Osteocyte (in vitro differentiated cells): ENCODE measurements at regions not wholly inside any gene's neighbourhood (a gene's known extent, or its start where the extent isn't known, plus 50 kb on each side); places are given as distances from the start of the nearest gene placed in this dataset.

ENCODE experiments used
- DNase-seq: peaks from one replicate; pipeline ENCODE4 v3.0.0; 2021; ENCODE audit warnings: mixed read lengths; ENCODE audit not compliant: unreplicated experiment; ENCODE audit errors: extremely low spot score
- H3K27ac Mint-ChIP-seq: one replicate; pipeline ENCODE4 v1.8.0; 2021; ENCODE audit warnings: mild to moderate bottlenecking, mixed read lengths; ENCODE audit not compliant: unreplicated experiment
- H3K27me3 Mint-ChIP-seq: one replicate; pipeline ENCODE4 v1.8.0; 2021; ENCODE audit warnings: mixed read lengths; ENCODE audit not compliant: unreplicated experiment
- H3K36me3 Mint-ChIP-seq: one replicate; pipeline ENCODE4 v1.8.0; 2021; ENCODE audit warnings: mixed read lengths; ENCODE audit not compliant: unreplicated experiment
- H3K4me1 Mint-ChIP-seq: one replicate; pipeline ENCODE4 v1.8.0; 2021; ENCODE audit warnings: mixed read lengths; ENCODE audit not compliant: unreplicated experiment
- H3K4me3 Mint-ChIP-seq: one replicate; pipeline ENCODE4 v1.8.0; 2021; ENCODE audit warnings: mild to moderate bottlenecking, moderate library complexity, mixed read lengths; ENCODE audit not compliant: unreplicated experiment
- H3K9me3 Mint-ChIP-seq: one replicate; pipeline ENCODE4 v1.8.0; 2021; ENCODE audit warnings: mixed read lengths; ENCODE audit not compliant: unreplicated experiment
- CTCF ChIP-seq: fragments of 200-600 bp; sonication (generic); IDR thresholded peaks from 2 replicates; pipeline ENCODE4 v1.5.0; 2021; ENCODE audit warnings: antibody characterized with exemption, mild to moderate bottlenecking, moderate library complexity

- TF ChIP-seq CTCF = no peak
- peaks cover 3% of the 10 kb centered on the region for H3K27me3 Mint-ChIP-seq
- DNase-seq = no peak
- H3K4me3 Mint-ChIP-seq = no peak overlapping the region
- H3K27ac Mint-ChIP-seq = no peak overlapping the region
- H3K36me3 Mint-ChIP-seq = no peaks in the 10 kb centered on the region
- peaks cover 24% of the 10 kb centered on the region for H3K9me3 Mint-ChIP-seq
- H3K4me1 Mint-ChIP-seq = no peaks in the 10 kb centered on the region
These were observed 497.6 kb downstream of the MID1IP1 start for GRCh38 chrX:39298821-39299220.

- no peak for DNase-seq
- H3K4me3 Mint-ChIP-seq = no peak overlapping the region
These were observed 498.4 kb downstream of the MID1IP1 start for GRCh38 chrX:39299615-39300014.

GRCh38 chrX:39301036-39301435, 499.8 kb downstream of the MID1IP1 start:
- H3K9me3 Mint-ChIP-seq = peaks cover 15% of the 10 kb centered on the region
- H3K4me1 Mint-ChIP-seq = no peaks in the 10 kb centered on the region
- no peak for DNase-seq
- H3K27me3 Mint-ChIP-seq = peaks cover 3% of the 10 kb centered on the region
- TF ChIP-seq CTCF = no peak
- no peaks in the 10 kb centered on the region for H3K36me3 Mint-ChIP-seq
- H3K27ac Mint-ChIP-seq = no peak overlapping the region
- no peak overlapping the region for H3K4me3 Mint-ChIP-seq

More at GRCh38 chrX:39299615-39300014, 498.4 kb downstream of the MID1IP1 start:
- H3K36me3 Mint-ChIP-seq = no peaks in the 10 kb centered on the region
- H3K4me1 Mint-ChIP-seq = no peaks in the 10 kb centered on the region
- TF ChIP-seq CTCF = no peak
- H3K27ac Mint-ChIP-seq = no peak overlapping the region
- peaks cover 3% of the 10 kb centered on the region for H3K27me3 Mint-ChIP-seq
- H3K9me3 Mint-ChIP-seq = peaks cover 24% of the 10 kb centered on the region

- DNase-seq = no peak
- no peak overlapping the region for H3K4me3 Mint-ChIP-seq
- H3K9me3 Mint-ChIP-seq = peaks cover 24% of the 10 kb centered on the region
- no peak for TF ChIP-seq CTCF
- H3K4me1 Mint-ChIP-seq = no peaks in the 10 kb centered on the region
- H3K27ac Mint-ChIP-seq = no peak overlapping the region
- H3K27me3 Mint-ChIP-seq = peaks cover 3% of the 10 kb centered on the region
- H3K36me3 Mint-ChIP-seq = no peaks in the 10 kb centered on the region
These were observed 501.6 kb downstream of the MID1IP1 start for GRCh38 chrX:39302838-39303237.

- peaks cover under 1% of the 10 kb centered on the region for H3K27me3 Mint-ChIP-seq
- H3K9me3 Mint-ChIP-seq = peaks cover 24% of the 10 kb centered on the region
- no peak for TF ChIP-seq CTCF
- no peak overlapping the region for H3K27ac Mint-ChIP-seq
- H3K36me3 Mint-ChIP-seq = no peaks in the 10 kb centered on the region
- no peak overlapping the region for H3K4me3 Mint-ChIP-seq
- no peak for DNase-seq
- peaks cover 2% of the 10 kb centered on the region for H3K4me1 Mint-ChIP-seq
These were observed 503.5 kb downstream of the MID1IP1 start for GRCh38 chrX:39304746-39305145.
